ENCODE measurements at regions not wholly inside any gene's neighbourhood (a gene's known extent, or its start where the extent isn't known, plus 50 kb on each side); places are given as distances from the start of the nearest gene placed in this dataset.

DNA sequence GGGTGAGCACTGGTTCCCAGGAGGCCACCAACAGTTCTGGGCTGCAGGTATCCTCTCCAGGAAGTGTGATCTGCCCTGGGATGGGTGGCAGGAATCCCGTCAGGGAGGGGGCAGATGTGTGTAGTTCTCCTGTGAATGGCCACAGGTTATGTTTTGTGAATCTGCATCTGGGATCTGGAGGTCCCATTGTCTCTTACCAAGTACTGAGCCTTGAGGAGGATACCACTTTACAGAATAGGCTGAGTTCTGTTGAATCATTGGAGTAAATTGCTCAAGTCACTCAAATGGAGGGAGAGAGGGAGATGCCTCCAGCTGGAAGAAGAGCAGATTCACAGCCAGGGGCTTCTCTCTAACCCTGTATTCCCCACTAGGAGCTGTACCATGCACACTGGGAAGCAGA, 168.2 kb downstream of the ANKRD30B start:
- CTCF ChIA-PET = no interaction called here
- TF ChIP-seq NFRKB (IDR thresholded peaks at IDR 0.05) (no peak), LEF1 (IDR thresholded peaks at IDR 0.05; ENCODE audit: borderline replicate concordance) (no peak), ZNF384 (IDR thresholded peaks at IDR 0.05) (no peak), ELF4 (IDR thresholded peaks at IDR 0.05) (no peak)
- no peak for DNase-seq (ENCODE audit: extremely low spot score)
- POLR2A ChIA-PET = no interaction called here

DNA sequence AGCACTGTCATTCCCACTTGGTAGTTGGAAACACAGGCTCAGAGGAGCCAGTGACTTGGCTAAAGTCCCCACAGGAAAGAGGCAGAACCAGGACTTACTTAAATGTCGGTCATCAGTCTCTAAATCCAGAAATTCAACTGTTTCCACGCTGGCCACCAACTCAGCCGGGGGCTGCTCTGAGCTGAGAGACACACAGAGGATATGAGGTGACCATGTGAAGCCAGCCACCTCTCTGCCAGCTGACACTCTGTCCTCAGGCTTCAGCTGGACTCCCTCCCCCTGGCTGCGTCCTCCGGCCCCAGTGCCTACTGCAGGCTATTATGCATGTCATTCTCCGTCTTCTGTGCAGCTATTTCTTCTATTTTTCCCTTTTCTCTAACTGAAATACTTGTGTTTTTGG, 168.9 kb downstream of the ANKRD30B start:
- ChIA-PET CTCF (no interaction called here), POLR2A (no interaction called here)
- DNase-seq (ENCODE audit: extremely low spot score) = no peak
- TF ChIP-seq ARNT (IDR thresholded peaks at IDR 0.05) (no peak), CTBP1 (IDR thresholded peaks at IDR 0.05; ENCODE audit: borderline replicate concordance) (no peak), ELF4 (IDR thresholded peaks at IDR 0.05) (no peak), ZNF384 (IDR thresholded peaks at IDR 0.05) (no peak), FOXK2 (IDR thresholded peaks at IDR 0.05) (no peak), FOXM1 (IDR thresholded peaks at IDR 0.05; ENCODE audit: borderline replicate concordance) (no peak), SP1 (IDR thresholded peaks at IDR 0.05) (no peak), LEF1 (IDR thresholded peaks at IDR 0.05; ENCODE audit: borderline replicate concordance) (no peak), TARDBP (IDR thresholded peaks at IDR 0.05) (no peak), L3MBTL2 (conservative IDR thresholded peaks at IDR 0.05) (no peak)
- TF ChIP-seq, protein P1, sequence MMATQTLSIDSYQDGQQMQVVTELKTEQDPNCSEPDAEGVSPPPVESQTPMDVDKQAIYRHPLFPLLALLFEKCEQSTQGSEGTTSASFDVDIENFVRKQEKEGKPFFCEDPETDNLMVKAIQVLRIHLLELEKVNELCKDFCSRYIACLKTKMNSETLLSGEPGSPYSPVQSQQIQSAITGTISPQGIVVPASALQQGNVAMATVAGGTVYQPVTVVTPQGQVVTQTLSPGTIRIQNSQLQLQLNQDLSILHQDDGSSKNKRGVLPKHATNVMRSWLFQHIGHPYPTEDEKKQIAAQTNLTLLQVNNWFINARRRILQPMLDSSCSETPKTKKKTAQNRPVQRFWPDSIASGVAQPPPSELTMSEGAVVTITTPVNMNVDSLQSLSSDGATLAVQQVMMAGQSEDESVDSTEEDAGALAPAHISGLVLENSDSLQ (IDR thresholded peaks at IDR 0.05) = no peak

- TF ChIP-seq SUZ12 (IDR thresholded peaks at IDR 0.05) (no peak), ZNF384 (IDR thresholded peaks at IDR 0.05) (no peak), LEF1 (IDR thresholded peaks at IDR 0.05; ENCODE audit: borderline replicate concordance) (no peak), BHLHE40 (IDR thresholded peaks at IDR 0.05; ENCODE audit: borderline replicate concordance) (no peak), SP1 (IDR thresholded peaks at IDR 0.05) (no peak), NFRKB (IDR thresholded peaks at IDR 0.05) (no peak), FOXA1 (IDR thresholded peaks at IDR 0.05) (no peak), L3MBTL2 (conservative IDR thresholded peaks at IDR 0.05) (no peak), FOXM1 (IDR thresholded peaks at IDR 0.05; ENCODE audit: borderline replicate concordance) (no peak), TARDBP (IDR thresholded peaks at IDR 0.05) (no peak), FOXK2 (IDR thresholded peaks at IDR 0.05) (no peak), ELF4 (IDR thresholded peaks at IDR 0.05) (no peak), ARNT (IDR thresholded peaks at IDR 0.05) (no peak), HDGF (IDR thresholded peaks at IDR 0.05; ENCODE audit: borderline replicate concordance) (no peak), CTBP1 (IDR thresholded peaks at IDR 0.05; ENCODE audit: borderline replicate concordance) (no peak)
- TF ChIP-seq, protein P1 (IDR thresholded peaks at IDR 0.05) = no peak
- CTCF ChIA-PET = no interaction called here
- no peak for DNase-seq (ENCODE audit: extremely low spot score)
- POLR2A ChIA-PET = no interaction called here
Measured at GRCh38 chr18:14917311-14917710, 169.3 kb downstream of the ANKRD30B start.

DNA sequence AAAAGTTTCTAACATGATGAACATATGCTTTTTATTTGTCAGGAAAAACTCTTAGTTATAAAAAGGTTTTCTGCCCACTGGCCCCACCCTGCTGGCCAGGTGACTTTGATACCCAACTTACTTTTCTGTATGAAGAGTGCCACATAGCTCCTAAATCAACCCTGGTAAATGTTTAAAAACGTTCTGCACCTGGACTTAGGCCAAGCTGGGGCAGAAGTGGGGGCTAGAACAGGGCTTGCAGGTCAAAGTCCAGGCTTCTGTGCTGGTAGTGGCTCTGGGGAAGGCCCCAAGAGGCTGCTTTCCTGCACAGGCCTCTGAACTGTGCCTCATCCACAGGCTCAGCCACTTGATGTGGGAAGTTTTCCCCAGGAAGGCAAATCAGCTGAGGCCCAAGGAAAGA, 171.7 kb downstream of the ANKRD30B start:
- DNase-seq (ENCODE audit: extremely low spot score) = no peak
- CTCF ChIA-PET = no interaction called here
- TF ChIP-seq SUZ12 (IDR thresholded peaks at IDR 0.05) = no peak
- no peak for TF ChIP-seq LEF1 (IDR thresholded peaks at IDR 0.05; ENCODE audit: borderline replicate concordance)
- TF ChIP-seq FOXA1 (IDR thresholded peaks at IDR 0.05) = no peak
- TF ChIP-seq L3MBTL2 (conservative IDR thresholded peaks at IDR 0.05) = no peak
- TF ChIP-seq HDGF (IDR thresholded peaks at IDR 0.05; ENCODE audit: borderline replicate concordance) = no peak
- no peak for TF ChIP-seq FOXK2 (IDR thresholded peaks at IDR 0.05)
- TF ChIP-seq NFRKB (IDR thresholded peaks at IDR 0.05) = no peak
- TF ChIP-seq SP1 (IDR thresholded peaks at IDR 0.05) = no peak
- no peak for TF ChIP-seq ELF4 (IDR thresholded peaks at IDR 0.05)
- POLR2A ChIA-PET = no interaction called here

DNA sequence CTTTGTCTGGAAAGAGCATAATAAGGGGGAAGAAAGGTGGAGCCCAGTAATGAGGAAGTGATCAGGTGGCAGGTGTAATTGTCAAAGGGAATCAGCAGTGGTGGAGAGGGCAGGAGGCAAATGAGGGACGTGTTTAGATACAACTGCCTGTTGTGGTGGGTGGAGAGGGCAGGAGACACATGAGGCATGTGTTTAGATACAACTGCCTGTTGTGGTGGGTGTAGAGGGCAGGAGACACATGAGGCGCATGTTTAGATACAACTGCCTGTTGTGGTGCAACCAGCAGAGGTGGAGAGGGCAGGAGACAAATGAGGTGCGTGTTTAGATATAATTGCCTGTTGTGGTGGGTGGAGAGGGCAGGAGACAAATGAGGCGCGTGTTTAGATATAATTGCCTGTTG, 173.1 kb downstream of the ANKRD30B start:
- TF ChIP-seq LEF1 (IDR thresholded peaks at IDR 0.05; ENCODE audit: borderline replicate concordance) (no peak), FOXA1 (IDR thresholded peaks at IDR 0.05) (no peak), HDGF (IDR thresholded peaks at IDR 0.05; ENCODE audit: borderline replicate concordance) (no peak), ZNF384 (IDR thresholded peaks at IDR 0.05) (no peak), CTBP1 (IDR thresholded peaks at IDR 0.05; ENCODE audit: borderline replicate concordance) (no peak), L3MBTL2 (conservative IDR thresholded peaks at IDR 0.05) (no peak), FOXK2 (IDR thresholded peaks at IDR 0.05) (no peak), ELF4 (IDR thresholded peaks at IDR 0.05) (no peak), SUZ12 (IDR thresholded peaks at IDR 0.05) (no peak), TARDBP (IDR thresholded peaks at IDR 0.05) (no peak), NFRKB (IDR thresholded peaks at IDR 0.05) (no peak), SP1 (IDR thresholded peaks at IDR 0.05) (no peak)
- no peak for DNase-seq (ENCODE audit: extremely low spot score)
- ChIA-PET POLR2A (no interaction called here), CTCF (no interaction called here)

DNA sequence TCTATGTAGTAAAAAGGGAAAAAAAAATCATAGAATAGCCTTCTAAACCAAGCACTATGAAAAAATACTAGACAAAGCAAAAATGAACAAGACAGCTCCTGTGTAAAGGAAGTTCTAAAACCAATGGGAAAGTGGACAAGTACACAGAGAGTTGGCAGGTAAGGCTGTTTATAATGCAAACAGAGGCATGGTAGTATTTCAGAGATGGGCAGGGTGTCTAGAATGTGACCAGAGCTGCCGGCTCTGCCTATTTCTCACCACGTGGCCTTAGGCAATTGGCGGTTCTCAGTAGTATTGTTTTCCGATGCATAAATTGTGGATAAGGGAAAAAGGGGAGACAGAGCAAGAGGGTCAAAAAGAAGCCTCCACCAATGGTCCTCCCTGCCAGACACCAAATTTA, 173.6 kb downstream of the ANKRD30B start:
- TF ChIP-seq CTBP1 (IDR thresholded peaks at IDR 0.05; ENCODE audit: borderline replicate concordance) (no peak), TARDBP (IDR thresholded peaks at IDR 0.05) (no peak), NFRKB (IDR thresholded peaks at IDR 0.05) (no peak), L3MBTL2 (conservative IDR thresholded peaks at IDR 0.05) (no peak), FOXA1 (IDR thresholded peaks at IDR 0.05) (no peak), ELF4 (IDR thresholded peaks at IDR 0.05) (no peak), ZNF384 (IDR thresholded peaks at IDR 0.05) (no peak)
- POLR2A ChIA-PET = no interaction called here
- CTCF ChIA-PET = no interaction called here
- DNase-seq (ENCODE audit: extremely low spot score) = no peak

DNA sequence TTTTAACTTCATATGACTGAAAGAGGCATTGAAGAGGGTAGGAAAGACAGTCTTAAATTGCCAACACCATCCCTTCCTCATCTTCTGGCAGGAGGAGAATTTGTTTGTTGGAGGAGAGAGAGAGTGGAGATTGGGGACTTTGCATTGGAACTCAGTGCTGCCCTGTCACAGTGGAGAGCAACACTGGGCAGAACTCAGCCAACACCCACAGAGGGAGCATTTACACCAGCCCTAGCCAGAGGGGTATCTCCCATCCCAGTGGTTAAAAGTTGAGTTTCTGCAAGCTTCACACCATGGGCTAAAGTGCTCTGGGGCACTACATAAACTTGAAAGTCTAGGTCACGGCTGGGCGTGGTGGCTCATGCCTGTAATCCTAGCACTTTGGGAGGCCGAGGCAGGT, 174.1 kb downstream of the ANKRD30B start:
- TF ChIP-seq ARNT (IDR thresholded peaks at IDR 0.05) (no peak), SP1 (IDR thresholded peaks at IDR 0.05) (no peak), FOXA1 (IDR thresholded peaks at IDR 0.05) (no peak), SUZ12 (IDR thresholded peaks at IDR 0.05) (no peak), L3MBTL2 (conservative IDR thresholded peaks at IDR 0.05) (no peak), FOXK2 (IDR thresholded peaks at IDR 0.05) (no peak), TARDBP (IDR thresholded peaks at IDR 0.05) (no peak), ELF4 (IDR thresholded peaks at IDR 0.05) (no peak), ZNF384 (IDR thresholded peaks at IDR 0.05) (no peak), LEF1 (IDR thresholded peaks at IDR 0.05; ENCODE audit: borderline replicate concordance) (no peak), NFRKB (IDR thresholded peaks at IDR 0.05) (no peak), BHLHE40 (IDR thresholded peaks at IDR 0.05; ENCODE audit: borderline replicate concordance) (no peak), HDGF (IDR thresholded peaks at IDR 0.05; ENCODE audit: borderline replicate concordance) (no peak), CTBP1 (IDR thresholded peaks at IDR 0.05; ENCODE audit: borderline replicate concordance) (no peak), FOXM1 (IDR thresholded peaks at IDR 0.05; ENCODE audit: borderline replicate concordance) (no peak)
- TF ChIP-seq, protein P1 (IDR thresholded peaks at IDR 0.05) = no peak
- no peak for DNase-seq (ENCODE audit: extremely low spot score)
- ChIA-PET CTCF (no interaction called here), POLR2A (no interaction called here)
